ENCODE measurements at regions not wholly inside any gene's neighbourhood (a gene's known extent, or its start where the extent isn't known, plus 50 kb on each side); places are given as distances from the start of the nearest gene placed in this dataset.

- Histone ChIP-seq H3K27me3 (replicated peaks; ENCODE audit: control insufficient read depth, insufficient read depth, low read length) (no peaks in the 10 kb centered on the region), H3K4me1 (ENCODE audit: control insufficient read depth, insufficient read depth, low read length) (no peaks in the 10 kb centered on the region), H3K9me3 (ENCODE audit: control insufficient read depth, low read length) (no peaks in the 10 kb centered on the region), H3K9ac (ENCODE audit: low read length) (no peak overlapping the region), H3K36me3 (ENCODE audit: control insufficient read depth, insufficient read depth, low read length, severe bottlenecking) (no peaks in the 10 kb centered on the region), H3K4me3 (ENCODE audit: low read length) (no peak overlapping the region)
- peak; percentile 38 for DNase-seq (ENCODE audit: low read depth)
These were observed 197.0 kb downstream of the MZT1 start for GRCh38 chr13:72530471-72530870.

- Histone ChIP-seq H3K36me3 (ENCODE audit: control insufficient read depth, insufficient read depth, low read length, severe bottlenecking) (no peaks in the 10 kb centered on the region), H3K9me3 (ENCODE audit: control insufficient read depth, low read length) (no peaks in the 10 kb centered on the region), H3K4me1 (ENCODE audit: control insufficient read depth, insufficient read depth, low read length) (no peaks in the 10 kb centered on the region), H3K27me3 (replicated peaks; ENCODE audit: control insufficient read depth, insufficient read depth, low read length) (peaks cover 11% of the 10 kb centered on the region), H3K9ac (ENCODE audit: low read length) (no peak overlapping the region), H3K4me3 (ENCODE audit: low read length) (no peak overlapping the region)
- no peak for DNase-seq (ENCODE audit: low read depth)
These were observed 200.1 kb downstream of the MZT1 start for GRCh38 chr13:72527333-72527732.

- DNase-seq (ENCODE audit: low read depth): no peak
These were observed 203.8 kb downstream of the MZT1 start for GRCh38 chr13:72523593-72523992.

GRCh38 chr13:72523049-72523448 lies 204.4 kb downstream of the MZT1 start:
- no peak for DNase-seq (ENCODE audit: low read depth)
- H3K36me3 ChIP-seq (ENCODE audit: control insufficient read depth, insufficient read depth, low read length, severe bottlenecking): no peaks in the 10 kb centered on the region

More at GRCh38 chr13:72523593-72523992, 203.8 kb downstream of the MZT1 start:
- no peak overlapping the region for H3K9ac ChIP-seq (ENCODE audit: low read length)
- H3K36me3 ChIP-seq (ENCODE audit: control insufficient read depth, insufficient read depth, low read length, severe bottlenecking): no peaks in the 10 kb centered on the region
- peaks cover 11% of the 10 kb centered on the region for H3K27me3 ChIP-seq (replicated peaks; ENCODE audit: control insufficient read depth, insufficient read depth, low read length)
- H3K4me3 ChIP-seq (ENCODE audit: low read length): no peak overlapping the region
- no peaks in the 10 kb centered on the region for H3K4me1 ChIP-seq (ENCODE audit: control insufficient read depth, insufficient read depth, low read length)
- H3K9me3 ChIP-seq (ENCODE audit: control insufficient read depth, low read length): no peaks in the 10 kb centered on the region

GRCh38 chr13:72521940-72522661 lies 205.3 kb downstream of the MZT1 start:
- no peak overlapping the region for H3K4me3 ChIP-seq (ENCODE audit: low read length)
- no peaks in the 10 kb centered on the region for H3K36me3 ChIP-seq (ENCODE audit: control insufficient read depth, insufficient read depth, low read length, severe bottlenecking)
- no peak overlapping the region for H3K9ac ChIP-seq (ENCODE audit: low read length)
- DNase-seq (ENCODE audit: low read depth): no peak
- no peaks in the 10 kb centered on the region for H3K9me3 ChIP-seq (ENCODE audit: control insufficient read depth, low read length)
- H3K4me1 ChIP-seq (ENCODE audit: control insufficient read depth, insufficient read depth, low read length): no peaks in the 10 kb centered on the region
- H3K27me3 ChIP-seq (replicated peaks; ENCODE audit: control insufficient read depth, insufficient read depth, low read length): peaks cover 11% of the 10 kb centered on the region

More at GRCh38 chr13:72523049-72523448, 204.4 kb downstream of the MZT1 start:
- Histone ChIP-seq H3K27me3 (replicated peaks; ENCODE audit: control insufficient read depth, insufficient read depth, low read length) (peaks cover 11% of the 10 kb centered on the region), H3K9ac (ENCODE audit: low read length) (no peak overlapping the region), H3K9me3 (ENCODE audit: control insufficient read depth, low read length) (no peaks in the 10 kb centered on the region), H3K4me1 (ENCODE audit: control insufficient read depth, insufficient read depth, low read length) (no peaks in the 10 kb centered on the region), H3K4me3 (ENCODE audit: low read length) (no peak overlapping the region)

- Histone ChIP-seq H3K9me3 (ENCODE audit: control insufficient read depth, low read length) (no peaks in the 10 kb centered on the region), H3K36me3 (ENCODE audit: control insufficient read depth, insufficient read depth, low read length, severe bottlenecking) (no peaks in the 10 kb centered on the region), H3K9ac (ENCODE audit: low read length) (no peak overlapping the region), H3K4me3 (ENCODE audit: low read length) (no peak overlapping the region), H3K4me1 (ENCODE audit: control insufficient read depth, insufficient read depth, low read length) (no peaks in the 10 kb centered on the region), H3K27me3 (replicated peaks; ENCODE audit: control insufficient read depth, insufficient read depth, low read length) (no peaks in the 10 kb centered on the region)
- no peak for DNase-seq (ENCODE audit: low read depth)
These were observed 213.3 kb downstream of the MZT1 start for GRCh38 chr13:72514146-72514545.

GRCh38 chr13:72508392-72508791 lies 219.0 kb downstream of the MZT1 start:
- Histone ChIP-seq H3K36me3 (ENCODE audit: control insufficient read depth, insufficient read depth, low read length, severe bottlenecking) (no peaks in the 10 kb centered on the region), H3K4me1 (ENCODE audit: control insufficient read depth, insufficient read depth, low read length) (no peaks in the 10 kb centered on the region), H3K27me3 (replicated peaks; ENCODE audit: control insufficient read depth, insufficient read depth, low read length) (no peaks in the 10 kb centered on the region), H3K4me3 (ENCODE audit: low read length) (no peak overlapping the region), H3K9ac (ENCODE audit: low read length) (no peak overlapping the region), H3K9me3 (ENCODE audit: control insufficient read depth, low read length) (no peaks in the 10 kb centered on the region)
- no peak for DNase-seq (ENCODE audit: low read depth)

- DNase-seq (ENCODE audit: low read depth): no peak
- Histone ChIP-seq H3K9ac (ENCODE audit: low read length) (no peak overlapping the region), H3K27me3 (replicated peaks; ENCODE audit: control insufficient read depth, insufficient read depth, low read length) (no peaks in the 10 kb centered on the region), H3K36me3 (ENCODE audit: control insufficient read depth, insufficient read depth, low read length, severe bottlenecking) (no peaks in the 10 kb centered on the region), H3K4me3 (ENCODE audit: low read length) (peak overlapping the region; percentile 69), H3K4me1 (ENCODE audit: control insufficient read depth, insufficient read depth, low read length) (no peaks in the 10 kb centered on the region), H3K9me3 (ENCODE audit: control insufficient read depth, low read length) (no peaks in the 10 kb centered on the region)
These were observed 219.8 kb downstream of the MZT1 start for GRCh38 chr13:72507416-72508199.

- Histone ChIP-seq H3K4me1 (ENCODE audit: control insufficient read depth, insufficient read depth, low read length) (no peaks in the 10 kb centered on the region), H3K9me3 (ENCODE audit: control insufficient read depth, low read length) (no peaks in the 10 kb centered on the region), H3K9ac (ENCODE audit: low read length) (no peak overlapping the region), H3K27me3 (replicated peaks; ENCODE audit: control insufficient read depth, insufficient read depth, low read length) (no peaks in the 10 kb centered on the region), H3K36me3 (ENCODE audit: control insufficient read depth, insufficient read depth, low read length, severe bottlenecking) (no peaks in the 10 kb centered on the region), H3K4me3 (ENCODE audit: low read length) (no peak overlapping the region)
- no peak for DNase-seq (ENCODE audit: low read depth)
These were observed 220.7 kb downstream of the MZT1 start for GRCh38 chr13:72506706-72507105.

- H3K9me3 ChIP-seq (ENCODE audit: control insufficient read depth, low read length): no peaks in the 10 kb centered on the region
- no peaks in the 10 kb centered on the region for H3K36me3 ChIP-seq (ENCODE audit: control insufficient read depth, insufficient read depth, low read length, severe bottlenecking)
- no peak for DNase-seq (ENCODE audit: low read depth)
- H3K4me1 ChIP-seq (ENCODE audit: control insufficient read depth, insufficient read depth, low read length): no peaks in the 10 kb centered on the region
- H3K27me3 ChIP-seq (replicated peaks; ENCODE audit: control insufficient read depth, insufficient read depth, low read length): no peaks in the 10 kb centered on the region
- no peak overlapping the region for H3K9ac ChIP-seq (ENCODE audit: low read length)
- no peak overlapping the region for H3K4me3 ChIP-seq (ENCODE audit: low read length)
These were observed 222.1 kb downstream of the MZT1 start for GRCh38 chr13:72505376-72505775.

GRCh38 chr13:72504131-72504841 lies 223.1 kb downstream of the MZT1 start:
- Histone ChIP-seq H3K4me1 (ENCODE audit: control insufficient read depth, insufficient read depth, low read length) (no peaks in the 10 kb centered on the region), H3K27me3 (replicated peaks; ENCODE audit: control insufficient read depth, insufficient read depth, low read length) (no peaks in the 10 kb centered on the region), H3K9ac (ENCODE audit: low read length) (no peak overlapping the region), H3K4me3 (ENCODE audit: low read length) (no peak overlapping the region), H3K9me3 (ENCODE audit: control insufficient read depth, low read length) (no peaks in the 10 kb centered on the region), H3K36me3 (ENCODE audit: control insufficient read depth, insufficient read depth, low read length, severe bottlenecking) (no peaks in the 10 kb centered on the region)
- DNase-seq (ENCODE audit: low read depth): peak; percentile 57

All from adipocyte (in vitro differentiated cells).